DOHH2 (cell line): ENCODE measurements at regions not wholly inside any gene's neighbourhood (a gene's known extent, or its start where the extent isn't known, plus 50 kb on each side); places are given as distances from the start of the nearest gene placed in this dataset.

ENCODE experiments used
- H3F3A ChIP-seq: fragments of 200-600 bp; sonication (generic), shearing (Covaris generic); 2 replicates; pipeline ENCODE4 v1.6.0; 2016; ENCODE audit warnings: antibody characterized with exemption, mild to moderate bottlenecking; ENCODE audit not compliant: control insufficient read depth, insufficient read depth
- H3K27ac ChIP-seq: fragments of 200-600 bp; sonication (generic); 2 replicates; pipeline ENCODE4 v1.5.1; 2014; ENCODE audit warnings: low read depth, mild to moderate bottlenecking, low read length, moderate library complexity
- H3K27me3 ChIP-seq: fragments of 200-600 bp; sonication (generic); 2 replicates; pipeline ENCODE4 v1.6.1; 2014; ENCODE audit warnings: mild to moderate bottlenecking, low read length, mixed read lengths; ENCODE audit not compliant: control insufficient read depth
- H3K36me3 ChIP-seq: fragments of 200-600 bp; sonication (generic); 2 replicates; pipeline ENCODE4 v1.6.1; 2014; ENCODE audit warnings: mild to moderate bottlenecking, low read length, moderate library complexity, mixed read lengths; ENCODE audit not compliant: control insufficient read depth
- H3K4me1 ChIP-seq: fragments of 200-600 bp; sonication (generic); 2 replicates; pipeline ENCODE4 v1.6.1; 2014; ENCODE audit warnings: mild to moderate bottlenecking, low read length, mixed read lengths; ENCODE audit not compliant: control insufficient read depth
- H3K4me2 ChIP-seq: fragments of 200-600 bp; sonication (generic); 2 replicates; pipeline ENCODE4 v1.6.0; 2014; ENCODE audit warnings: mild to moderate bottlenecking, low read length, moderate library complexity
- H3K4me3 ChIP-seq: fragments of 200-600 bp; sonication (generic); 2 replicates; pipeline ENCODE4 v1.5.1; 2014; ENCODE audit warnings: mild to moderate bottlenecking, low read length, mixed read lengths
- H3K79me2 ChIP-seq: fragments of 200-600 bp; sonication (generic); 2 replicates; pipeline ENCODE4 v1.6.1; 2014; ENCODE audit warnings: mild to moderate bottlenecking, low read length, mixed read lengths; ENCODE audit not compliant: control insufficient read depth
- H3K9me2 ChIP-seq: fragments of 200-600 bp; sonication (generic); replicated peaks from 2 replicates; pipeline ENCODE4 v1.6.1; 2014; ENCODE audit warnings: mild to moderate bottlenecking, low read length, mixed read lengths; ENCODE audit not compliant: control insufficient read depth
- H3K9me3 ChIP-seq: fragments of 200-600 bp; sonication (generic); 2 replicates; pipeline ENCODE4 v1.6.1; 2014; ENCODE audit warnings: antibody characterized with exemption, low read length, mixed read lengths; ENCODE audit not compliant: control insufficient read depth, insufficient read depth
- H4K20me1 ChIP-seq: fragments of 200-600 bp; sonication (generic); 2 replicates; pipeline ENCODE4 v1.6.0; 2014; ENCODE audit warnings: low read depth, mild to moderate bottlenecking, antibody characterized with exemption, low read length, moderate library complexity; ENCODE audit not compliant: control insufficient read depth, insufficient read depth
- EZH2phosphoT487 ChIP-seq: fragments of 200-600 bp; sonication (generic); IDR thresholded peaks from 2 replicates; pipeline ENCODE4 v1.6.1; 2017; ENCODE audit warnings: borderline replicate concordance, mild to moderate bottlenecking, antibody characterized with exemption, low read length, moderate library complexity, mixed read lengths
- TF ChIP-seq, protein P1 (sequence below): fragments of 200-600 bp; sonication (generic); IDR thresholded peaks from one replicate; pipeline ENCODE4 v1.5.1; 2014; ENCODE audit warnings: antibody characterized with exemption, mild to moderate bottlenecking, low read depth, low read length; ENCODE audit not compliant: poor library complexity, severe bottlenecking

DNA sequence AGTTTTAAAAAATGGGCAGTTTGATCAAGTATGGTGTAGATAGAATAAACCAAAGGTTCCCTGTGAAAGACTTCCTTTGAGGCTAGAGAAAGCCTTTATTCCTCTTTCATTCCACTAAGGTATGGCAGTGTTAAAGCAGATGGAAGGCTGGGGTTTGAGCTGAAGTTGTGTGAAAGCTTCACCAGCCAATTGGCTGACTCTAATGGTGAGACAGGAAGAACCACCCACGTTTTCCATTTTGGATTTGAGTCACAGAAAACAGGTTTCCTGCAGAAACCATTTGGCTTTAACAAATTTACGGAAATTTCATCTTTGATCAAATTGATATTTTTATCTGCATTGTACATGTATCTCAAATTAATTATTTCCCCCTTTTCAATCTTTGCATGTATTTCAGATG lies 455.0 kb downstream of the PCNX1 start:
- H3F3A ChIP-seq, result no peaks in the 10 kb centered on the region
- TF ChIP-seq, protein P1, sequence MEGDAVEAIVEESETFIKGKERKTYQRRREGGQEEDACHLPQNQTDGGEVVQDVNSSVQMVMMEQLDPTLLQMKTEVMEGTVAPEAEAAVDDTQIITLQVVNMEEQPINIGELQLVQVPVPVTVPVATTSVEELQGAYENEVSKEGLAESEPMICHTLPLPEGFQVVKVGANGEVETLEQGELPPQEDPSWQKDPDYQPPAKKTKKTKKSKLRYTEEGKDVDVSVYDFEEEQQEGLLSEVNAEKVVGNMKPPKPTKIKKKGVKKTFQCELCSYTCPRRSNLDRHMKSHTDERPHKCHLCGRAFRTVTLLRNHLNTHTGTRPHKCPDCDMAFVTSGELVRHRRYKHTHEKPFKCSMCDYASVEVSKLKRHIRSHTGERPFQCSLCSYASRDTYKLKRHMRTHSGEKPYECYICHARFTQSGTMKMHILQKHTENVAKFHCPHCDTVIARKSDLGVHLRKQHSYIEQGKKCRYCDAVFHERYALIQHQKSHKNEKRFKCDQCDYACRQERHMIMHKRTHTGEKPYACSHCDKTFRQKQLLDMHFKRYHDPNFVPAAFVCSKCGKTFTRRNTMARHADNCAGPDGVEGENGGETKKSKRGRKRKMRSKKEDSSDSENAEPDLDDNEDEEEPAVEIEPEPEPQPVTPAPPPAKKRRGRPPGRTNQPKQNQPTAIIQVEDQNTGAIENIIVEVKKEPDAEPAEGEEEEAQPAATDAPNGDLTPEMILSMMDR, result no peak
- TF ChIP-seq EZH2phosphoT487, result no peak
- no peaks in the 10 kb centered on the region for H4K20me1 ChIP-seq
- H3K4me1 ChIP-seq, result peaks cover 52% of the 10 kb centered on the region
- no peak overlapping the region for H3K4me2 ChIP-seq
- H3K9me3 ChIP-seq, result peaks cover 4% of the 10 kb centered on the region; the same call in 1 of the 2 replicates
- peaks cover 62% of the 10 kb centered on the region for H3K79me2 ChIP-seq
- H3K36me3 ChIP-seq, result peaks cover 5% of the 10 kb centered on the region; the same call in 1 of the 2 replicates
- H3K9me2 ChIP-seq, result no peaks in the 10 kb centered on the region
- no peak overlapping the region for H3K27ac ChIP-seq
- H3K27me3 ChIP-seq, result no peaks in the 10 kb centered on the region
- H3K4me3 ChIP-seq, result no peak overlapping the region

DNA sequence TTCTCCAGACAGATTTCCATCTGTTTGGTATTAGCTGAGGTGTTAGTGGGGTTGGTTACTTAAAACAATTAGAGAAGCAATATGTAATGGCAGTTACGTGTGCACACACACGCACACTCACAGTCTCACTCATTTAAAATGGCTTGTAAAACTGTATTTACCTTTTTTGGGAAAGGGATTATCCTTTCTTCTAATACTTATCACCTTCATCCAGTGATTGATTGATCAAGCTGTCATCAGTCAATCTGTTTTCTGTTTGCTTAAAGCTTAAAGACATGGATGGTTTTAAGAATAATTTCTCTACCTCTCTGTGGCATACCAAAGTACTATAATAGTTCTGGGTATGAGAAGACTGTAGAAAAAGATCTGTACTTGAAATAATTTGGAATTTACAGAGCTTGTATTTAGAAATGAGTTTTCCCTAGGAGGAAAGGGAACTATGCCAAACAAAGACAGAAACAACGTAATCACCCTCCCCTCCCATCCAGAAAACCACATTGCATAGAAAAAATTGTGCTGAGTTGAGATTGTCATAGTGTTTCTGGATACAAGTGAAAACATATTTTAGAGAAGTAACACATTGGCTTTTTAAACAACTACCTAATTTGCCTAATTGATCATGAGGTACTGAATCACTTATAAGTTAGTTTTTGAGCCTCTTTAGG lies 455.8 kb downstream of the PCNX1 start:
- no peaks in the 10 kb centered on the region for H3K27me3 ChIP-seq
- H3K9me2 ChIP-seq, result no peaks in the 10 kb centered on the region
- H3K27ac ChIP-seq, result no peak overlapping the region
- no peak overlapping the region for H3K4me3 ChIP-seq
- H3K4me2 ChIP-seq, result no peak overlapping the region
- peaks cover 5% of the 10 kb centered on the region; the same call in 1 of the 2 replicates for H3K36me3 ChIP-seq
- TF ChIP-seq, protein P1, result no peak
- TF ChIP-seq EZH2phosphoT487, result no peak
- H4K20me1 ChIP-seq, result no peaks in the 10 kb centered on the region
- no peaks in the 10 kb centered on the region for H3F3A ChIP-seq
- H3K4me1 ChIP-seq, result peaks cover 47% of the 10 kb centered on the region
- peaks cover 4% of the 10 kb centered on the region; the same call in 1 of the 2 replicates for H3K9me3 ChIP-seq
- H3K79me2 ChIP-seq, result peaks cover 59% of the 10 kb centered on the region

DNA sequence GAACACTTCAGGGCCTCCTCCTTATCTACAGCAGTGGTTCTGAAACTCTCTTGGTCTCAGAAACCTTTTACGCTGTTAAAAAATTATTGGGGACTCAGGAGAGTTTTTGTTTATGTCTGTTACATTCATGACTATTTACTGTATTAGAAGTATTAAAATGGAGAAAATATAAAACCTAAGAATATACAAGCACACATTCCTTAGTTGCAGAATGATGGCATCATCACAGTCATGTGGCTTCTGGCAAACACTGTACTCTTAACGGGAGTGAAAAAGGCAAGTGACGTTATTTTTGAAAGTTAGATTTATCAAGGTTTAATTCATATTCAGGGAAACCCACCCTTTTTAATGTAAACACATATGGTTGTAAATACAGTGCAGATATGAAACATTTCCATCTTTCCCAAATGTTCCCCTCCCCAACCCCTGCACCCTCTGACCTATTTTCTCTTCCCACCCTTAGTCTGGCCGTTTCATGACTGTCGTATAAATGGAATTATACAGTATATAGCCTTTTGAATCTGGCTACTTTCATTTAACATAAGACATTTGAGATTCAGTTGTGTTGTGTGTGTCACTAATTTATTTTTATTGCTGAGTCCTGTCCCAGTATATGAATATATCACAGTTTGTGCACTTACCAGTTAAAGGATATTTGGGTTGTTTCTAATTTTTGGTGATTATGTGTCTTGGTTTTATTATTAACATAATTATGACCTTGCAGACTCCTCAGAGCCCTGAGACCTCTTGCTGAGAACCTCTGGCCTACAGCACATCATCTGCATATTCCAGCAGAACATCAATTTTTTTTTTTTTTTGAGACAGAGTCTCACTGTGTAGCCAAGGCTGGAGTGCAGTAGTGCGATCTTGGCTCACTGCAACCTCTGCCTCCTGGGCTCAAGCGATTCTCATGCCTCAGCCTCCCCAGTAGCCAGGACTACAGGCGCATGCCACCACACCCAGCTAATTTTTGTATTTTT lies 457.0 kb downstream of the PCNX1 start:
- Histone ChIP-seq H3K4me2 (no peak overlapping the region), H3F3A (no peaks in the 10 kb centered on the region), H3K79me2 (peaks cover 51% of the 10 kb centered on the region), H3K9me3 (no peaks in the 10 kb centered on the region), H3K4me3 (no peak overlapping the region), H3K27me3 (no peaks in the 10 kb centered on the region), H3K27ac (no peak overlapping the region), H3K4me1 (peaks cover 35% of the 10 kb centered on the region), H4K20me1 (no peaks in the 10 kb centered on the region), H3K36me3 (no peaks in the 10 kb centered on the region), H3K9me2 (no peaks in the 10 kb centered on the region)
- TF ChIP-seq, protein P1, result no peak
- TF ChIP-seq EZH2phosphoT487, result no peak
